GM19324 (cell line): ENCODE measurements at regions not wholly inside any gene's neighbourhood (a gene's known extent, or its start where the extent isn't known, plus 50 kb on each side); places are given as distances from the start of the nearest gene placed in this dataset.
"Not testable (repeated sequence)": the region's sequence is repeated elsewhere in the genome, so short reads cannot be mapped to it uniquely, and the experiment has no call there.

Source experiments
- ATAC-seq: cut with Tn5 transposase; IDR thresholded peaks from one replicate; pipeline ENCODE4 v1.9.1; 2021; ENCODE audit warnings: mild to moderate bottlenecking, moderate library complexity; ENCODE audit not compliant: unreplicated experiment, low FRiP score

DNA sequence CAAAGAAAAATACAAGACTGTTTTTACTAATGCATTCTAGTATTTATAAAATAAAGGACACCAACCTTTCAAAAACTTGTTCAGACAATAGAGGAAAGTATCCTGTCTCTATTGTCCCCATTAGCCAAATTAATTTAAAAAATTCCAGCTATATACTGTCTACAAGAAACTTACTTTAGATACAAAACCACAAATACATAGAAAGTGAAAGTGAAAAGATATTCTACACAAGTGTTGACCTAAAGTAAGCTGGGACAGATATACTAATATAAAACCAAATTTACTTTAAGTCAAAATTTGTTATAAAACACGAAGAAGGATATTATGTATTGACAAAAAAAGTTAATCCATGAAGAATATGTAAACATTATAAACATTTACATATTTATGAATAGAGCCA lies 893.3 kb upstream of the TMEFF2 start:
- ATAC-seq, result no peak

DNA sequence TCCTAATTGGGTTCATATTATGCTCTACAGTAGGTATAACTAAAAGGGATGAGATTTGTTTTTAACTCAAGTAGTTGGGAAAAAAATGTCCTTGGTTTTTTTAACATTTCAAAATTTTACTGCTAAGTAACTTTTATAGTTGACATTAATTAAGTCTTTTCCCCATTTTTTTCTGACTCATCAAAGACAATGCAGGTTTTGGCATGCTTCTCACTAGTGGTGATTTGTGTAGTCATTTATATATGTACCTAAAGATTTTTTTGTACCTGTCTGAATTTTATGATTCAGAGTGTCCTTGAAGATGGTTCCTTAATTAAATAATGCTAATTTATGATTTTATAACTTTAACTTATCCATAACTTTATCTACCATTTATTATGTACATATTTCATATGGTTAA lies 882.3 kb upstream of the TMEFF2 start:
- no peak for ATAC-seq

DNA sequence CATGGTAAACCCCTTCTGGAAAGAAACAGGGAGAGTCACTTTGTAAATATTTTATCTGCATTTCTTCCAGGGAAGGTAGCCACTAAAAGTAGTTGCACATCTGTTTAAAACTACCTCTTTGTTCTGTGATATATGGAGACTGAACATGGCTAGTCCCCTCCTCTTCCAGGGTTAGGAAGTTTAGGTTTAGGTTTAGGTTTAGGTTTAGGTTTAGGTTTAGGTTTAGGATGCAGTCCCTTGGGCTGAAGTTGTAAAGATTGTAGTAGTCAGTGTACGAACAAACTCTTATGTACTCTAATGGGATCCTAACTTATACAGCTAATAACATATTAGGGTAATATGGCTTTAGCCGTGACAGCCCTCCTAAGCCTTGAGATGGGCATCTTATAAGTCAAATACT lies 880.2 kb upstream of the TMEFF2 start:
- no peak for ATAC-seq

DNA sequence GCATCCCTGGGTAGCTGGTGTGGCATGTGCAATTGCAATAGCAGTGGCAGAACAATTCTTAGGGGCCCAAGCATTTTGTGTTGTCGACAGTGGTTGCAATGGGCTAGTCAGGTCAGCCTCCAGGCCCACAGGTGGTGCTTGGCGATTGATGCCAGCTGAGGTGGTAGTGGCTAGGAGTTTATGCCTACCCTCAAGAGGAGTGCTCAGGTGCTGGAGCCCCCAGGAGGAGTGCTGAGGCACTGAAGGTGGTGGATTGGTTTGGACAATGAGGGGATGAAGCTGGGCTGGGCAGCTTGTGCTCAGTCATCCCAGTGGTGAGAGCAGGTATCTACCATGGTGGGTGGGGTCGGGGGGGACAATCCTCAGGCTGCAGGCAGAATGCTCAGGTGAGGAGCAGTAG lies 877.9 kb upstream of the TMEFF2 start:
- ATAC-seq, result no peak

DNA sequence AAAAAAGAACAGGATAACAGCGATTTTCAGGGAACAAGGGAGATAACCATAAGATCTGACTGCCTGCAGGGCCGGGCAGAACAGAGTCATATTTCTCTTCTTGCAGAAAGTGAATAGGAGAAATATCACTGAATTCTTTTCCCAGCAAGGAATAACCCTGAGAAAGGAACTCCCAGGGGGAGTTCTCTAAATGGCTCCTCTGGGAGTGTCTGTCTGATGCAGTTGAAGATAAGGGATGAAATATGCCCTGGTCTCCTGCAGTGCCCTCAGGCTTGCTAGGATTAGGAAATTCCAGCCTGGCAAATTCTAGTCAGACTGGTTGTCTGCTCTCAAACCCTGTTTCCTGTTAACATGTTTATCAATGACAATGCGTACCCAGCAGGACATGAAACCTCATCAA lies 830.8 kb upstream of the TMEFF2 start:
- ATAC-seq, result not testable (repeated sequence)

DNA sequence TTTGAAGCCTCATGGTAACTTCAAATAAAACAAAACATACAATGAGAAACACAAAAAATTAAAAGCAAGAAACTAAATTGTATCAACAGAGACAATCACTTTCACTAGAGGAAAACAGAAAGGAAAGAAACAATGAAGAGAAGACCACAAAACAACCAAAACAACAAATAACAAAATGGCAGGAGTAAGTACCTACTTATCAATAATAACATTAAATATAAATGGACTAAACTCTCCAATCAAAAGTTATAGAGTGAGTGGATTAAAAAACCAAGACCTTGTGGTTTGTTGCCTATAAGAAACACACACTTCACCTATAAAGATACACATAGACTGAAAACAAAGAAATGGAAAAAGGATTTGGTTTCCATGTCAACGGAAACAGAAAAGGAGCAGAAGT lies 830.1 kb upstream of the TMEFF2 start:
- no peak for ATAC-seq

DNA sequence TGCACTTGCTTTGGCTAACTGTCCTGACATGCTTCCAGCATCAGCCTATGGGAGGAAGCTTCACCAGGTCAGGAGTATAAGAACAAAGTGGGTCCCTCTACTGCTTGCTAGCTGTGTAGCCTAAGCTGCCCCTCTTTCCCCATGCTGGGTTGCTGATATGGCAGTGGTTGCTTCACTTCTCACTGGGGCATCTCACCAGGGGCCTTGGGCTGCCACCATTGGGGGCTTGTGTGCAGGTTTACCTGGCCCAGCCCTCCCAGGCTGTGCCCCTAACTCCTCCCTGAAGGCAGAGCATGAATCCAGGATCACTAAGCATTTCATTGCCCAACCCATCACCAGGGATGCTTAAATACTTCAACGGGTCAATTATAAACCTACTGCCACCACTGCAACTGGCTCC lies 817.1 kb upstream of the TMEFF2 start:
- ATAC-seq, result no peak

DNA sequence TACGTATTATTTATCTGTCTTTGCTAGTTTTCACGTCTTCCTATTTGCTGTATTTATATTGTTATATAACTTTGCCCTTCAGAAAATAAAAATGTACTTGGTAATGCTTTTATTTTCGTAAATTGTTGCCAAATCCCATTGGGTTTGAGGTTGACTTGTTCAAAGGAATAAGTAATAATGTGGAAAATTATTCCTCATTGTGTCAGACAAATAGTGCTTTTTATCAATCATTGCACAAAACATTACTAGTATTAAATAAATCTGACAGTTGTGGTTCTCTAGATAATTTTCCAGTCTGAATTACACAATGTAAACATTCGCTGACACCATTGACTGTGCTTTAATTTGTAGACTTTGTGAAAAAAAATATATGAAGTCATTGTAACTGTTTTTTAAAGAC lies 798.3 kb upstream of the TMEFF2 start:
- no peak for ATAC-seq

DNA sequence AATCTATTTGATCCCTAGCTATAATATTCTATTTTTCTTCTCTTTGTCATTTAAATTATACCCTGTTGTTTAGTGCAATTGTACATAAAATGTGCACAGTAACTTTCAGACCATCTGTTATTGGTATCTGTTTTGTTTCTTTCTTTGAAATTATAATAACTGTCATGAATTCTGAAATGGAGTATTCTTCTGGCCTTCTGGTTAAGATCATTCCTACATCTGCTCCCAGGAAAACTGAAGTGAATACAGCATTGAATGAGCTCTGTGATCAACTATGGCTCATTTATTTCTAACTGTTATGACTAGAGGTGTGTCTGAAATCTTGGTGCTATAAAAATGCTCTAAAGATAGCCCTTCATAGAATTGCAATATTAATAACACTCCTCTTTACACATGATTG lies 788.4 kb upstream of the TMEFF2 start:
- no peak for ATAC-seq

DNA sequence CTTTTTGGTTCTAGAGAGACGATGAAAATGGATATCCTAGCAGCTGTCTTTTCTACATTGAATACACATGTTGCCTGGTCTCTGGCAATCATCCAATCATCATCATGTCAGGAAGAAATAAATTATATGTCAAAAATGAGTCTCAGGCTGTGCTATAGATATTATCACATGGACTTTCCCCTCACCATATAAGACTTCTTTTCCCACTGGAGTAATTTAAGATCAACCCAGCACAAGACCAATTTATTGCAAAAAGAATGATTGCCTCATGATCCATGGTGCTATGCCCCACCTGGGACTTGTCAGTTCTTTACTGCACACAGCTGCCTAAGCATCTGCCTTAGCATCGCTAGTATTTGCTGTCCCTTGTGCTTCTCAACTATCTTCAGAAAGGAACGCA lies 783.7 kb upstream of the TMEFF2 start:
- ATAC-seq, result no peak

DNA sequence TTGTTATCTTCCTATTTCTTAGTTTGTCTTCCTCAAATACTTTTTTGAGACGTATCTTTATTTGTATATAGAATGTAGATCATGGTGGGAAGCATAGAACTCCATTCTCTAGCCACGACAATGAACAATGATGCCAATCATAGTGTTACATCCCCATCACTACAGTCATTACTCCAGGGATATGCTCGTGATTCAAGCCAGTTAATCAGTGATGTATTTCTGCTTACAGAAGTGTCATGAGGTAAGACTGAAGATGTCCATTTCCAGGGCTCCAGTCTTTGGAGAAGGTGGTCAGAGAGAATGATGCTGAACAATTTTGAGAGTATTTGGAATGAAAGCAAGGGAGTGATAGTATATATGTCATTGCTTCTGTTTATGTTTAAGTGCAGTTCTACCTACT lies 777.2 kb upstream of the TMEFF2 start:
- ATAC-seq, result no peak

DNA sequence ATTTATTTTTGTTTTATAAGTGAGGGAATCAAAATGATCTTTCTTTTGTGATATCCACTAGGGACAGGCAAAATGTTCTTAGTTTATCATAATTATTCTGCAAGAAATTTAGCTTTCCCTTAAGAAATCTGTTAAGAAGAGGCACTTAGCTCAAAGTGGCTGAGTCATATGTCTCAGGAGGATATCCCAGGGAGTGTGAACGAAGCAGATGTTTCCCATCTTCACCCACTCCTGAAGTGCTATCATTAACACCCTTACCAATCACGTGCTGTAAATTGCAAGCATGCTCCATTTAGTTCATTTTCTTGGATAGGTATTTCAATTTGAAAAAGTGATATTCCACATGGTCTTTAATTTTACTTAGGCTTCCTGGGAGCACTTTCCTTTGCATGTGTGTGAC lies 774.3 kb upstream of the TMEFF2 start:
- ATAC-seq, result no peak

DNA sequence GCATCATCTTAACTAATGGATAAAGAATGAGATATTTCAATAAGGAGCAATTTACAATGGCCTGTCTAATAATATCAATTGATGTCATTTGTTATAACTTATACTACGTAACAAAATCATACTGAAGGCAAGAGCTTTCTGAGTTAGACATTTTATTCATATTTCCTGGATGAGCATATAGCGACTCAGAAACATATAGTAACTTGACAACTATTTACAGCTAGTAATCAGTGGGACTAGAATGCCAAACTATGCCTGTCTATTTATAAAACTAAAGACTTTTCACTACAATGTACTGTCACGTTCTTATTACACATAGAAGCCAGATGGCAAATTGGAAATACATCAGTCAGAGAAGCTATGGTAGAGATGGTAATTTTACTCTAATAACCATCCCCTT lies 766.2 kb upstream of the TMEFF2 start:
- no peak for ATAC-seq

DNA sequence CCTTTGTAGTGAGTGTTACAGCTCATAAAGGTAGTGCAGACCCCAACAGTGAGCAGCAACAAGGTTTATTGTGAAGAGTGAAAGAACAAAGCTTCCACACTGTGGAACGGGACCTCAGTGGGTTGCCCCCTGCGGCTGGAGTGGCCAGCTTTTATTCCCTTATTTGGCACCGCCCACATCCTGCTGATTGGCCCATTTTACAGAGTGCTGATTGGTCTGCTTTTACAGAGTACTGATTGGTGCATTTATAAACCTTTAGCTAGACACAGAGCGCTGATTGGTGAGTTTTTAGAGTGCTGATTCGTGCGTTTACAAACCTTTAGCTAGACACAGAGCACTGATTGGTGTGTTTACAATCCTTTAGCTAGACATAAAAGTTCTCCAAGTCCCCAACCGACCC lies 763.9 kb upstream of the TMEFF2 start:
- ATAC-seq, result not testable (repeated sequence)

DNA sequence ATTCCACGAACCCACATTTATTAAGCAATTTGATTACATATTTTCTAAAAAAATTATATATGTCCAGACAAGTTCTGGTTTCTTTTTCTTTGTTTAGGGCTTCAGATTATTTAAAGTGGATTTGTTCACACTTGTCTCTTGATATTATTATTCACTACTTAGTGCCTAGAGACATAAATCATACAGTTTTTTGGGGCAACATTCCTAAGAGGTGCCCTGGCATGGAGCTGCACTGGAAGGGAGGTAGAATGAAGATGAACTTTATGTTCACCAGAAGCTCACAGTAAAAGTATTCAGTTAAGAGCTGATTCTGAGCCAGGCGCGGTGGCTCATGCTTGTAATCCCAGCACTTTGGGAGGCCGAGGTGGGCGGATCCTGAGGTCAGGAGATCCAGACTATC lies 762.7 kb upstream of the TMEFF2 start:
- ATAC-seq, result no peak

DNA sequence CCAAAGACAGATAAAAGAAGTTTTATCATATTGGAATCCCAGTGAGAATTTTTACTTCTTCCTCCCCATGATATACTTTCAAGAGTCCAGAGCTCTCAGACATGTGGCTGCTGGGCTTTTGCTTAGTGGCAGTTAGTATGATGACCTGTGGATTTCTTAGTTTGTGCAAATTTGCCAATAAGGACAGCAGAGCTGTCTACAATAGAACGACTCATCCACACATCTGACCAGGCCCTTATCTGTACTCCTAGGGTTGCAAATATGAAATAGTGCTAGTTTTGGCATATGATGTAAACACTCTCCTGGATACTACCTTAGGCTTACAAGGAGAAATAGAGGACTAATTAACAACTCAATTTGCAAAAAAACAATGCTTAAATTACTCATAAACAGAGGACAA lies 758.4 kb upstream of the TMEFF2 start:
- no peak for ATAC-seq

DNA sequence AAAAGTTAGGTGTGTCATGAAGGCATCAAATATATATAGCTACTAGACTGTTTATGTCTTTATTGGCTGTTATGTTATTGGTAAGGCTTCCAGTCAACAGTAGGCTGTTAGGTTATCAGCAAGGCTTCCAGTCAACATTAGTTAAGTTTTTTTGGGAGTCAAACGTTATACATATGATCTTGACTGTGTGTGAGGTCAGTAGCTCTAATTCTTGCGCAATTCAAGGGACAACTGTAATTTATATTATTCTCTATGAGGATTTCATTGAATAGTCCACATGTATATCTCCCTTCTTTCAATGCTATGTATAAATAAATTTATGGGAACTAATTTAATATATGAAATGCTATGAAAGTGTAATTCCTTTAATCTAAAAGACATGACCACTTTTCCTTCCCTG lies 757.5 kb upstream of the TMEFF2 start:
- ATAC-seq, result no peak

DNA sequence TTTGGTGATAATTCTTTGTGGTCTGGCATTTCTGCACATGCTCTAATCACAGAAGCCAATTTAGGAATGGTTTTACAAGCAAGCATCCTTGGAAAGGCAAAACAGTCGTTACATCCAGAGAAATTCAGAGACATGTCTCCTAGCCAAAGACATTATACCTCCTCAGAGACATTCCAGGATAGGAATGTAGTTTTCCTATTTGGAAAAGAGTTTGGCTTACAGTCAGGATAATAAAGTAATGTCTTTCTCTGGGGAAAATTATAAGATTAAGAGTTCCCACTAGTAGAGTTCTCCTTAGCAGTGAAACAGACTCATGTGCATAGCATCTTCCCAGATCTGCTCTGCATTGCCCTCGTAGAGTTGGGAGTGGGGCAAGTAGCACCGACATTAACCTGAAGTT lies 753.6 kb upstream of the TMEFF2 start:
- ATAC-seq, result no peak

DNA sequence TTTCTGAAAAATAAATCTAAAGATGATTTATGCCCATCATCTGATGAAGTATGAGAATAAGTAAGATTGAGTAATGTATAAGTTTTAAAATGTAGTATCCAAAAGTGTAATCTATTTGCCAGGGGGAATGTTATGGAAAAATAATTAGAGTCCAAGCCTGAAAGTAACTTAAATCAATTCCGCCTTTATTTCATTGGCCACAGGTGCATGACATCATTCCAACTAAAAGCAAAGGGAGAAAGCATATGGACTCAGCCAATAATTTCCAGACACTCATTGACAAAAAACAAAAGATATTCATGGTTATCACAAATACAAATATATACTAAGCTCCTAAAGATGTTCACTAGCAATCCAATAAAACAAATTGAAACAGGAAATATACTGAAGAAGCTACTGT lies 752.6 kb upstream of the TMEFF2 start:
- ATAC-seq, result no peak

DNA sequence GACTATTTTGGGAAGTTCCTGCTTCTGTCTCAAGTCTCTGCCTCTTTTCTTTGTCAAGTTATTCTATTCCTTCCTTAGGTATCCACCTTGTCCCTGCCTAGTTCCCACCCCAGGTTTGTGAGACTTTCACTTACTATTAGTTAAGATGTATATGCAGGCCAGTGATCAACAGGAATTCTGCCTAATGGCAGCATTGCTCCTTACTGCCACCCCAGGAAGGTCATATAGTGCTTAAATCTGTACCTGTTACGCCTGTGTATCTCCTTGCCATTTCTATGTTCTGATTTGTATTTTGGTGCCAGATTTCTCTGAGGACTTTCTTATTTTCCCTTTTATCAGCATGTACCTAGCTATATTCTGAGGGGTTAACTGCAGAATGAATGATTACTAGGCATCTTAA lies 746.0 kb upstream of the TMEFF2 start:
- ATAC-seq, result no peak

DNA sequence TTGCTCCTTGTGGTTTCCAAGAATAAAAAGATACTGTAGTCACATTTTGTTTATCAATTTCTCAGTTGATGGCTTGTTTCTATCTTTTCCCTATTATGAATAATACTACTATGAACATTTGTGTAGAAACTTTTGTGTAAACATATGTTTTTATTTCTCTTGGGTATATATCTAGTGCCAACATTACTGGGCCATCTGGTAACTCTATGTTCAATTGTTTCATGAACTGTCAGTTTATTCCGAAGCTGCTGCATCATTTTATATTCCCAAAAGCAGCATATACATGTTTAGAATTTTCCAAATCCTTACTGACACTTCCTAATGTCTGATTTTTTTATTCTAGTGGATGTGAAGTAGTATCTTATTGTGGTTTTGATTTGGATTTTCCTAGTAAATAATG lies 737.6 kb upstream of the TMEFF2 start:
- ATAC-seq, result no peak

DNA sequence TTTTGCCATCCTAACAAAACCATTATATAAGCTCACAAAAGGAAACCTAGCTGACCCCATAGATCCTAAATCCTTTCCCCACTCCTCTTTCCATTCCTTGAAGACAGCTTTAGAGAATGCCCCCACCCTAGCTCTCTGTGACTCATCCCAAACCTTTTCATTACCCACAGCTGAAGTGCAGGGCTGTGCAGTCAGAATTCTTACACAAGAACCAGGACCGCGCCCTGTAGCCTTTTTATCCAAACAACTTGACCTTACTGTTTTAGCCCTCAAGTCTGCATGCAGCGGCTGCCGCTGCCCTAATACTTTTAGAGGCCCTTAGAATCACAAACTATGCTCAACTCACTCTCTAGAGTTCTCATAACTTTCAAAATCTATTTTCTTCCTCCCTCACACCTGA lies 726.9 kb upstream of the TMEFF2 start:
- not testable (repeated sequence) for ATAC-seq

DNA sequence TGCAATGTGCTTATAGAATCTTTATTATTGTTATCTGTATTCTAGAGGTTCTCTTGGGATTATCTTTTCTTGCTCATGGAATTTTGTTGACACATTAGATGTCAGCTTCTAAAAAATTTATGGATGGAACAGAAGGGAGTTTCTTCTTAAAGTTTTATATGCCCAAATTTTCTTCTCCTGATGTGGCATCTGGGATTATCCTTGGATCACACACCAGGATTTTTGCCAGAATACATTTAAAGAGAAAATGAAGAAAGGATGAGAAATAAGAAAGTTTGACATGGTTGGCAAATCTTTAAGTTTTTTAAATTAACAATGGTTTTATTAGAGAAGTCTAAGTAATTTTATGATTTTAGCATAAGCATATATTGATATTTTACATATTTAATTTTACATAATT lies 706.7 kb upstream of the TMEFF2 start:
- no peak for ATAC-seq

DNA sequence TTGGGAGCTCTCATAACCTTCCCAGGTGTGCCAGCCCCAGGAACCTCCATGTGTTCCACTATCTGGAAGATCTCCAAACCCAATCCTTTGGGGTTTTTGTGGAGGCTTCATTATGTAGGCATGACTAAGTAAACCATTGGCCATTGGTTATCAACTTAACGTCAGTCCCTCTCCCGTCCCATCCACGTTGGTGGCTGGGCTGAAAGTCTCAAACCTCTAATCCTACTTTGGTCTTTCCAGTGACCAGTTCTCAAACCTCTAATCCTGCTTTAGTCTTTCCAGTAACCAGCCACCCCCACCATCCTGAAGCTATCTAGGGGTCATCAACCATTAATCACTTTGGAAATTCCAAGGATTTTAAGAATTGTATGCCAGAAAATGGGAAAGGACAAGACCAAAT lies 704.7 kb upstream of the TMEFF2 start:
- ATAC-seq, result no peak
